ENCODE measurements at regions not wholly inside any gene's neighbourhood (a gene's known extent, or its start where the extent isn't known, plus 50 kb on each side); places are given as distances from the start of the nearest gene placed in this dataset.

DNA sequence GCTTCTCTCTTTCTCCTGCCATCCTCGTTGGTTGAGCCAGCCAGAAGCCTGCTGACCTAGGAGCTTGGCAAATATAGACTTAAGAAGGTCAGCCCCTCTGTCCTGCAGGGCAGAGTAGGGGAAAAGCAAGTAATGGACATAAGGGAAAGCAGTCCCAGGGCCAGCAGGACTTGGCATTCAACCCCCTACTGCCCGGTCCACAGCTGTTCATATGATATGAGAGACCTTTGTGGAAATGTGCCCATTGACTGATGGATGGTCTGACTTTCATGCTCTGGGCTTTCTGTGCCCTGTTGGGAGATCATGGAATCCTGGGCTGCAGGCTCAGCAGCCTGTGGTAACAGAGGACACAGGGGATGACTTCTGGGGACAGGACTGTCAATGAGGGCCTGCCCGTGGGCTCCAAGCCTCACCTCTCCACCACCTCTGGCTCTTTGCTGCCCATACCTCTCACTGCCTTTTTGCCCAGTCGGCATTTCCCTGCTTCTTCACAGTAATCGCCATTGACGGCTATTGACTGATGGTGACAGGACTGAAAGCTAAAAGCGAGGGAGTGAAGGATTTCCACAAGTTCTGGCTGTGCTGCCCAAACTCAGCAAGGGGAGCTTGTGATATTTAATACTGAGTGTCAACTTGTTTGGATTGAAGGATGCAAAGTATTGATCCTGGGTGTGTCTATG, 60.0 kb upstream of the NMNAT3 start:
- TF ChIP-seq CTCF (IDR thresholded peaks at IDR 0.05; ENCODE audit: insufficient read depth in 1 of 2, low read depth in 1 of 2, low read length in 1 of 2, severe bottlenecking in 1 of 2, unreplicated experiment in 1 of 2) = no peak
- Histone ChIP-seq H3K4me3 (ENCODE audit: low read depth, low read length) (no peak overlapping the region), H3K9me3 (no peaks in the 10 kb centered on the region), H3K4me1 (no peaks in the 10 kb centered on the region), H3K36me3 (ENCODE audit: control insufficient read depth, insufficient read depth, low read length) (no peaks in the 10 kb centered on the region), H3K27me3 (replicated peaks; ENCODE audit: control insufficient read depth, insufficient read depth, low read length) (no peaks in the 10 kb centered on the region)
- BruUV-seq (replicated peaks) = no TSS peak
- DNase-seq = no peak
- ChIA-PET CTCF (no interaction called here), POLR2A (no interaction called here)
- Mint-ChIP-seq H3K36me3 (ENCODE audit: insufficient read depth, unreplicated experiment) (no peaks in the 10 kb centered on the region), H3K4me1 (ENCODE audit: low read depth, unreplicated experiment) (no peaks in the 10 kb centered on the region), H3K27me3 (ENCODE audit: insufficient read depth, unreplicated experiment) (no peaks in the 10 kb centered on the region), H3K27ac (ENCODE audit: unreplicated experiment) (no peak overlapping the region), H3K9me3 (ENCODE audit: unreplicated experiment) (no peaks in the 10 kb centered on the region), H3K4me3 (ENCODE audit: unreplicated experiment) (no peak overlapping the region)
- intact Hi-C loops (cut with micrococcal nuclease; ENCODE audit: unreplicated experiment) = no loop called here

DNA sequence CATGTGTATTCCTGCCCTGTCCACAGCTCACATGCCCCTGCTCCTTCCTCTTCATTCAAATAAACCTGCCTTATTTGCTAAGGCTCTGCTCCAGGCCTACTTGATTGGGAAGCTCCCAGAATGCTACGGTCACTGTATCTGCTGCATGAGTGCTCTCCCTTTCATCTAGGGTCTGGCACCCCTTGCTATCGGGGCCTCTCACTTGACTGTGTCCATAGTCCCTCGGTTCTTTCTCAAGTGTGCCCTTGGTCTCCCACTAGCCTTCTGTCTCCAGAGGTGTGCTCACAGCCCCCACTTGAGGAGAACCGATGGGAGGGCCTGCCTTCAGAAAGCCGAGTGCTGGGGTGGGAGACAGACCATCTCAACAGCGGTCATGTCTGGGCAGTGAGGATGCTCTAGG, 57.4 kb upstream of the NMNAT3 start:
- H3K4me3 Mint-ChIP-seq (ENCODE audit: unreplicated experiment) = no peak overlapping the region
- no peaks in the 10 kb centered on the region for H3K9me3 ChIP-seq
- ChIA-PET CTCF (no interaction called here), POLR2A (no interaction called here)
- no peak for TF ChIP-seq CTCF (IDR thresholded peaks at IDR 0.05; ENCODE audit: insufficient read depth in 1 of 2, low read depth in 1 of 2, low read length in 1 of 2, severe bottlenecking in 1 of 2, unreplicated experiment in 1 of 2)
- H3K27me3 Mint-ChIP-seq (ENCODE audit: insufficient read depth, unreplicated experiment) = no peaks in the 10 kb centered on the region
- H3K27ac Mint-ChIP-seq (ENCODE audit: unreplicated experiment) = no peak overlapping the region
- H3K4me3 ChIP-seq (ENCODE audit: low read depth, low read length) = no peak overlapping the region
- no peaks in the 10 kb centered on the region for H3K4me1 Mint-ChIP-seq (ENCODE audit: low read depth, unreplicated experiment)
- H3K4me1 ChIP-seq = no peaks in the 10 kb centered on the region
- no peak for DNase-seq
- no peaks in the 10 kb centered on the region for H3K9me3 Mint-ChIP-seq (ENCODE audit: unreplicated experiment)
- no peaks in the 10 kb centered on the region; the same call in 1 of the 2 replicates for H3K36me3 ChIP-seq (ENCODE audit: control insufficient read depth, insufficient read depth, low read length)
- BruUV-seq (replicated peaks) = no TSS peak
- no peaks in the 10 kb centered on the region for H3K27me3 ChIP-seq (replicated peaks; ENCODE audit: control insufficient read depth, insufficient read depth, low read length)
- H3K36me3 Mint-ChIP-seq (ENCODE audit: insufficient read depth, unreplicated experiment) = no peaks in the 10 kb centered on the region
- intact Hi-C loops (cut with micrococcal nuclease; ENCODE audit: unreplicated experiment) = no loop called here

DNA sequence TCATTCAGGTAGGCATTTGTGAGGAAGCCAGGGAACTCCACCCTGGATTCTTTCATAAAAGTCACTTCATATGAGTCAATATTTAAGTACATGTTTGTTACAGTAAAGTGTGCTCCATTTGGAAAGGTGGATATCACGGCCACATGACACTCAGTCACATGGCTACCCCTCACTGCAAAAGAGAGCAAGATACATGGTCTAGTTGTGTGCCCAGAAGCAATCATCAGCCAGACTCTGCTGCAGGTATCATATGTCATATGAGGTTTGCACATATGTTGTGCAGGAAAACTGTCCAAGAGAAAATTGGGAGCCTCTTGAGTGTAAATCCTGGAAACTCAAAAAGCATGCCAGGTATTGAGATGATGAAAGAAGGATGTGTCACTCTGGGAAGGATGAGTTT, 55.0 kb upstream of the NMNAT3 start:
- no peaks in the 10 kb centered on the region for H3K9me3 Mint-ChIP-seq (ENCODE audit: unreplicated experiment)
- POLR2A ChIA-PET = no interaction called here
- no TSS peak for BruUV-seq (replicated peaks)
- no peaks in the 10 kb centered on the region for H3K27me3 ChIP-seq (replicated peaks; ENCODE audit: control insufficient read depth, insufficient read depth, low read length)
- intact Hi-C loops (cut with micrococcal nuclease; ENCODE audit: unreplicated experiment) = no loop called here
- no peaks in the 10 kb centered on the region for H3K4me1 ChIP-seq
- H3K4me3 Mint-ChIP-seq (ENCODE audit: unreplicated experiment) = no peak overlapping the region
- TF ChIP-seq CTCF (IDR thresholded peaks at IDR 0.05; ENCODE audit: insufficient read depth in 1 of 2, low read depth in 1 of 2, low read length in 1 of 2, severe bottlenecking in 1 of 2, unreplicated experiment in 1 of 2) = no peak
- no peak overlapping the region for H3K4me3 ChIP-seq (ENCODE audit: low read depth, low read length)
- no peaks in the 10 kb centered on the region for H3K9me3 ChIP-seq
- H3K36me3 ChIP-seq (ENCODE audit: control insufficient read depth, insufficient read depth, low read length) = no peaks in the 10 kb centered on the region; the same call in 1 of the 2 replicates
- CTCF ChIA-PET = no interaction called here
- H3K36me3 Mint-ChIP-seq (ENCODE audit: insufficient read depth, unreplicated experiment) = no peaks in the 10 kb centered on the region
- H3K27ac Mint-ChIP-seq (ENCODE audit: unreplicated experiment) = no peak overlapping the region
- DNase-seq = no peak
- H3K27me3 Mint-ChIP-seq (ENCODE audit: insufficient read depth, unreplicated experiment) = no peaks in the 10 kb centered on the region
- H3K4me1 Mint-ChIP-seq (ENCODE audit: low read depth, unreplicated experiment) = no peaks in the 10 kb centered on the region
